ENCODE measurements at regions not wholly inside any gene's neighbourhood (a gene's known extent, or its start where the extent isn't known, plus 50 kb on each side); places are given as distances from the start of the nearest gene placed in this dataset.

DNA sequence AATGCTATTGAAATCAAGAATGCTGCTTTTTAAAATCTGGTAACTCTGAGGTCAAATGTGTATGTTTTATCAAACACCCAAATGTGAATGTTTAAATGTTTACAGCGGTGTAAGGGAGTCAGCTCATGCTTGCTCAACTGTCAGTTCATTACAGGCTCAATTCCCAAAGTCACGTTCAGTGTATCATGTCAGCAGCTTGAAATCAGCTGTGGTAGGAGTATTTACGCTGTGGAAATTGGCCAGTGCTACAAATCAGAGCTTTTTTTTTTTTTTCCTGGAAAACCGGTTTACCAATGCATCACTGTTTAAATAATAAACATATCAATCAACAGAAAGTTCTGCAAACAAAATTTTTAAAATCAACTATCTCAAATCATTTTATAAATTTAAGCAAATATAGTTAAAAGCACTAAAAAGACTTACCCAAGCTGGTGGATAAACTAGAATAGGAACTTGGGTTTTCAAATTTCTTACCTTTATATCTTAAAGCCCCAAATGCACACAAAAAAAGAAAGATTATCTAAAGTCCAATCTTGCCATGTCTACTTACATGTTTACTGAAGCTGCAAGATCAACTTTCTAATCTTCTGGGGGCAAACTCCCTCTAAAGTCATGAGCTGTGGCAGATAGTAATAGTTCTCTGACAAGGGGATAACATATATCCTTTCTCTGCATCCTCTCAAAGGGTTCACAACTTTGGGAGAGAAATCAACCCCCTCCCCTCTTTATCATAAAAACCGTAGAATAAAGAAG is 57.6 kb upstream of the GRAMD2B start:
- H3K4me3 ChIP-seq (ENCODE audit: low read depth, low read length) = no peak overlapping the region
- POLR2A ChIA-PET = no interaction called here
- no peak for DNase-seq (ENCODE audit: low read depth, low spot score)
- CTCF ChIA-PET = interaction anchor here (1.1 to 2.3 kb wide), 3 partner anchors 8 to 12 kb away, joined by 4 to 11 read pairs (median 5); no protein-coding TSS in a partner anchor
- TF ChIP-seq, protein P1, sequence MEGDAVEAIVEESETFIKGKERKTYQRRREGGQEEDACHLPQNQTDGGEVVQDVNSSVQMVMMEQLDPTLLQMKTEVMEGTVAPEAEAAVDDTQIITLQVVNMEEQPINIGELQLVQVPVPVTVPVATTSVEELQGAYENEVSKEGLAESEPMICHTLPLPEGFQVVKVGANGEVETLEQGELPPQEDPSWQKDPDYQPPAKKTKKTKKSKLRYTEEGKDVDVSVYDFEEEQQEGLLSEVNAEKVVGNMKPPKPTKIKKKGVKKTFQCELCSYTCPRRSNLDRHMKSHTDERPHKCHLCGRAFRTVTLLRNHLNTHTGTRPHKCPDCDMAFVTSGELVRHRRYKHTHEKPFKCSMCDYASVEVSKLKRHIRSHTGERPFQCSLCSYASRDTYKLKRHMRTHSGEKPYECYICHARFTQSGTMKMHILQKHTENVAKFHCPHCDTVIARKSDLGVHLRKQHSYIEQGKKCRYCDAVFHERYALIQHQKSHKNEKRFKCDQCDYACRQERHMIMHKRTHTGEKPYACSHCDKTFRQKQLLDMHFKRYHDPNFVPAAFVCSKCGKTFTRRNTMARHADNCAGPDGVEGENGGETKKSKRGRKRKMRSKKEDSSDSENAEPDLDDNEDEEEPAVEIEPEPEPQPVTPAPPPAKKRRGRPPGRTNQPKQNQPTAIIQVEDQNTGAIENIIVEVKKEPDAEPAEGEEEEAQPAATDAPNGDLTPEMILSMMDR (IDR thresholded peaks at IDR 0.05; ENCODE audit: insufficient read depth, low read length, missing control alignments) = no peak

DNA sequence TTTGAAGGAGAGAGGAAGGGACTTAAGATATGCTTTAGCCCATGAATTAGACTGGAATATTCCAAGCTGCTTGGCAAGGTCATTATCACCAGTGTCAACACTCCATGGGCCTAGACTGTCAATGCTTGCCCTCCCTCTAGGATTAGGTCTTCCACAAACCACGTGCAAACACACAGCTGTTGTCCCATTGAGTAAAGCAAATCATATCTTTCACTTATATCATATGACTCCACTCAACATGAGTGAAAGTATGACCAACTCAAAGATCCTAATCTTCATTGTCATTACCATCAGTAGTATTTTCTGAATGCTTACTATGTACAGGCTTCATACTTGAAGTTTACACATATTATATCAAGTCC is 57.0 kb upstream of the GRAMD2B start:
- ChIA-PET POLR2A (no interaction called here), CTCF (interaction anchor here (1.1 to 1.2 kb wide), 3 partner anchors 9 to 173 kb away, joined by 3 to 5 read pairs (median 4); no protein-coding TSS in a partner anchor)
- TF ChIP-seq, protein P1 (IDR thresholded peaks at IDR 0.05; ENCODE audit: insufficient read depth, low read length, missing control alignments) = no peak
- no peak overlapping the region for H3K4me3 ChIP-seq (ENCODE audit: low read depth, low read length)
- no peak for DNase-seq (ENCODE audit: low read depth, low spot score)

DNA sequence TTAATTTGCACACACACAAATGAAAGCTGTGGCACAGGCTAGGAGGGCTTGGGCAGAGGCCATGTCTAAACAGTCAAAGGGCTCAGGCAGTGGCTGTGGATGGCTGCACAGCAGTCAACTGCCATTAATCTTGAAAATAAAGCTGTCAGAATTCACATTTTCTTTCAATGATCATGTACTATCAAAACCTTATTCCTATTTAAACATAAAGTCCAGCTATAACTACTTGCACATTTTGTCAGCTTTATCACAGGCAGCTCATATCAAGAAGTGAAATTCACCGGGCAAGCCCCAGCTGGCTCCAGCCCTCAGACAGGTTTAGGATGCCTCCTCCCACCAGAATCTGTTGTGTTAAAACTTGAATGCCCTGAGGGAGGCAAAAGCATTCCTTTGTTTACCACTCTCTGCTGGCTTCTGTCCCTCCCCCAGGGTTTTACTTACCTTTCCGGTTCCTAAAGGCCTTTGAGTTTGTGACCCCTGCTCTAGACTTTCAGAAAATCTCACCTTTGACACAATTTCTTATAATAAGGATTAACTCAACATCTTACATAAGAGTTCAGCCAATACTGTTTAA is 54.9 kb upstream of the GRAMD2B start:
- DNase-seq (ENCODE audit: low read depth, low spot score) = no peak
- TF ChIP-seq, protein P1 (IDR thresholded peaks at IDR 0.05; ENCODE audit: insufficient read depth, low read length, missing control alignments) = no peak
- ChIA-PET CTCF (interaction anchor here (0.7 to 2.8 kb wide), 4 partner anchors 9 to 132 kb away, joined by 3 to 12 read pairs (median 6); no protein-coding TSS in a partner anchor), POLR2A (no interaction called here)
- H3K4me3 ChIP-seq (ENCODE audit: low read depth, low read length) = no peak overlapping the region

DNA sequence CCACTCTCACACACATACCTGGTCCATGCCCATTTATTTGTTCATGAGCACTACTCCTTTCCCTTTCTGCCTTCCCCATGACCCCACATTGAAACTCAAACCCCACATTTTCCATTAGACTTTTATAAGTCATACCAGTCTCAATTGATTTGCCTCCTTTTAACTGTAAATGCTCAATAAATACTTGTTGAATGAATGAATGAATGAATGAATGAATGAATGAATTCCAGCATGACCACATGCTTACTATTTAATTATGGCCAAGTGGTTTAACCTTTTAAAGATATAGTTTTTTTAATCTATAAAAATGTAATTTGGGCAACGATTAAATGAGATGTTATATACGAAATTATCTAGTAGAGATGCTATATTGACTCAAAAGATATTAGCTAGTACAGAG is 54.1 kb upstream of the GRAMD2B start:
- no peak overlapping the region for H3K4me3 ChIP-seq (ENCODE audit: low read depth, low read length)
- ChIA-PET POLR2A (no interaction called here), CTCF (interaction anchor here (0.9 to 2.8 kb wide), 5 partner anchors 10 to 132 kb away, joined by 3 to 12 read pairs (median 4); no protein-coding TSS in a partner anchor)
- no peak for DNase-seq (ENCODE audit: low read depth, low spot score)
- TF ChIP-seq, protein P1 (IDR thresholded peaks at IDR 0.05; ENCODE audit: insufficient read depth, low read length, missing control alignments) = no peak

DNA sequence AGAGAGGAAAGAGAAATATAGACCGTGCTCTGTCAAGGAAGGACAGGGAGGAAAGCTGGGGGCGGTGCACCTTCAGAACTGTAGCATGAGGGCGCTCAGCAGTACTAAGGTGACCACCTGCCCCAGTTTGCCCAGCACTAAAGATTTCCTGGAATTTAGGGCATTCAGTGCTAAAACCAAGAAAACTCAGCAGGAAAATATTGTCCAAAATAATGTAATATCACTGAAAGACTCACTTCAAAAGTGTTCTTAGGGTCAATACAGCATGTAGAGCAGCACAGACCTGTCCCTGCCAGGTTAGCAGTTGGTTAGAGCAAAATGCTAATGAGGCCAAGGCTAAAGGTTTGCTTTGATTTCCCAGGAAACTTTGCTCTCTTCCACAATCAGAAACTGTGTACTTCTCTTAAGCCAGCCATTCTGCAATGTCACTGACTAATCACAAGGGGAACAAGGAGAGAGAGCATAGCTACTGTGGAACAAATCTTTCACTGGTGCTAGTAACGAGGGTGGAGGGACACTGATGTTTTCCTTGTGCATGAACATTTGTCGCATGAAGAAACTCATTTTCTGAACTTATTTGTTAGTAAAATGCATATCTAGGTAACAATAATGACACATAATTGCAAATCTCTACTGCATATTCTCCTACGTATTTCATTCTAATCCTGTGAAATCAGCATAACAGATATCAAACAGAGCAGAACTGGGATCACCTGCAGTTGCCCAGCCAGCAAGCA is 53.0 kb upstream of the GRAMD2B start:
- TF ChIP-seq, protein P1 (IDR thresholded peaks at IDR 0.05; ENCODE audit: insufficient read depth, low read length, missing control alignments) = no peak
- POLR2A ChIA-PET = no interaction called here
- no peak overlapping the region for H3K4me3 ChIP-seq (ENCODE audit: low read depth, low read length)
- CTCF ChIA-PET = interaction anchor here (0.9 to 2.8 kb wide), 6 partner anchors 11 to 131 kb away, joined by 3 to 12 read pairs (median 4); no protein-coding TSS in a partner anchor
- no peak for DNase-seq (ENCODE audit: low read depth, low spot score)
